B cell (primary cell): ENCODE measurements at regions not wholly inside any gene's neighbourhood (a gene's known extent, or its start where the extent isn't known, plus 50 kb on each side); places are given as distances from the start of the nearest gene placed in this dataset.

Experiments used
- ATAC-seq: fragments of 200-7000 bp; cut with Tn5 transposase; one replicate; pipeline ENCODE4 v1.10.0; 2021; ENCODE audit warnings: low read depth, mild to moderate bottlenecking, moderate number of reproducible peaks, moderate library complexity
- CTCF ChIA-PET: fragments of 350-600 bp; sonication (Branson Sonifier 250); formaldehyde crosslinking; loops from one replicate; lab custom pipeline; 2021; ENCODE audit warnings: antibody characterized with exemption, inconsistent platforms; lab: Charles Lee
- POLR2A ChIA-PET: fragments of 350-600 bp; sonication (Branson Sonifier 250); formaldehyde crosslinking; loops from one replicate; lab custom pipeline; 2021; ENCODE audit warnings: antibody characterized with exemption; lab: Charles Lee
- DNase-seq: peaks from one replicate; pipeline ENCODE4 v3.0.0; 2013
- H2AFZ ChIP-seq: 2 replicates; pipeline ENCODE4 v1.6.1; 2012; ENCODE audit warnings: mild to moderate bottlenecking, low read depth, low read length; ENCODE audit not compliant: insufficient read depth, poor library complexity, severe bottlenecking
- H3K27ac ChIP-seq, 2 donors: 1 replicate in 1 of 2; 2 replicates in 1 of 2; pipeline ENCODE4 v1.5.1; 2012 to 2013; ENCODE audit warnings: low read length in 2 of 2, mild to moderate bottlenecking in 2 of 2, moderate library complexity in 1 of 2
- H3K27me3 ChIP-seq, 4 experiments: fragments of 200-600 bp in 1 of 4; sonication (generic) in 1 of 4; replicated peaks in 1 of 4; 1 replicate in 2 of 4; 2 replicates in 2 of 4; pipeline versions ENCODE4 v1.6.1 to v1.7.0; 2013 to 2016; ENCODE audit warnings: low read length in 3 of 4, mild to moderate bottlenecking in 2 of 4, mixed read lengths in 1 of 4, moderate library complexity in 1 of 4; ENCODE audit not compliant: insufficient read depth in 4 of 4, control insufficient read depth in 3 of 4; ENCODE audit errors: control extremely low read depth in 1 of 4
- H3K36me3 ChIP-seq, 2 experiments: replicated peaks in 1 of 2; 1 replicate in 1 of 2; 2 replicates in 1 of 2; pipeline versions ENCODE4 v1.6.1 to v1.7.1; 2013; ENCODE audit warnings: low read length in 1 of 2; ENCODE audit not compliant: insufficient read depth in 2 of 2, control insufficient read depth in 1 of 2; ENCODE audit errors: control extremely low read depth in 1 of 2, extremely low read depth in 1 of 2
- H3K4me1 ChIP-seq, 2 donors: fragments of 200-600 bp in 1 of 2; sonication (generic) in 1 of 2; 1 replicate in 1 of 2; 2 replicates in 1 of 2; pipeline versions ENCODE4 v1.5.1 to v1.6.1; 2013 to 2017; ENCODE audit warnings: low read length in 2 of 2; ENCODE audit not compliant: control insufficient read depth in 2 of 2, insufficient read depth in 2 of 2
- H3K4me2 ChIP-seq: replicated peaks from 2 replicates; pipeline ENCODE3; 2012; ENCODE audit warnings: mild to moderate bottlenecking, low read depth, low read length; ENCODE audit not compliant: poor library complexity, severe bottlenecking
- H3K4me3 ChIP-seq, 5 experiments: fragments of 200-600 bp in 1 of 5; sonication (generic) in 1 of 5; 1 replicate in 3 of 5; 2 replicates in 2 of 5; pipeline versions ENCODE4 v1.5.1 to v1.7.0; 2011 to 2016; ENCODE audit warnings: low read length in 4 of 5, mild to moderate bottlenecking in 4 of 5, low read depth in 2 of 5, control low read depth in 1 of 5, moderate library complexity in 1 of 5; ENCODE audit not compliant: insufficient read depth in 1 of 5; ENCODE audit errors: control extremely low read depth in 1 of 5, extremely low read depth in 1 of 5
- H3K79me2 ChIP-seq: fragments of 200-600 bp; sonication (generic); one replicate; pipeline ENCODE4 v1.6.0; 2016; ENCODE audit warnings: low read length; ENCODE audit not compliant: control insufficient read depth, insufficient read depth
- H3K9ac ChIP-seq: fragments of 200-600 bp; sonication (generic); 2 replicates; pipeline ENCODE4 v1.6.1; 2017; ENCODE audit warnings: mild to moderate bottlenecking, low read length, moderate library complexity
- H3K9me3 ChIP-seq, 3 donors: one replicate each; pipeline versions ENCODE4 v1.6.1 to v1.7.1; 2013; ENCODE audit warnings: low read length in 2 of 3; ENCODE audit not compliant: control insufficient read depth in 2 of 3, insufficient read depth in 1 of 3; ENCODE audit errors: control extremely low read depth in 1 of 3
- H4K20me1 ChIP-seq: 2 replicates; pipeline ENCODE4 v1.6.0; 2012; ENCODE audit warnings: mild to moderate bottlenecking, low read length; ENCODE audit not compliant: insufficient read depth, control insufficient read depth, poor library complexity, severe bottlenecking
- H3K27ac Mint-ChIP-seq: one replicate; pipeline ENCODE4 v1.8.0; 2021; ENCODE audit warnings: mixed read lengths
- H3K27me3 Mint-ChIP-seq: one replicate; pipeline ENCODE4 v1.8.0; 2021; ENCODE audit warnings: mixed read lengths
- H3K4me1 Mint-ChIP-seq: one replicate; pipeline ENCODE4 v1.8.0; 2021; ENCODE audit warnings: mixed read lengths
- H3K4me3 Mint-ChIP-seq: one replicate; pipeline ENCODE4 v1.8.0; 2021; ENCODE audit warnings: mixed read lengths
- H3K9me3 Mint-ChIP-seq: one replicate; pipeline ENCODE4 v1.8.0; 2022; ENCODE audit warnings: mixed read lengths; ENCODE audit not compliant: insufficient read depth
- EZH2 ChIP-seq: IDR thresholded peaks from 2 replicates; pipeline ENCODE4 v1.6.1; 2012; ENCODE audit warnings: borderline replicate concordance, low read depth, mild to moderate bottlenecking, moderate library complexity, low read length; ENCODE audit not compliant: insufficient read depth, poor library complexity, severe bottlenecking
- WGBS: methylation state at CpG from one replicate; pipeline ENCODE4 v1.1.5; 2013; ENCODE audit warnings: missing lambda C conversion rate; ENCODE audit not compliant: insufficient coverage; 5-methylcytosine and 5-hydroxymethylcytosine counted together
- intact Hi-C: fragments of 100-400 bp; cut with micrococcal nuclease; formaldehyde crosslinking; loops from one replicate; pipeline ENCODE4 v1.10.0; 2022
- TF ChIP-seq, protein P1 (sequence below): fragments of 200-600 bp; IDR thresholded peaks from one replicate; pipeline ENCODE4 v1.8.0; 2022; ENCODE audit warnings: antibody characterized with exemption, mild to moderate bottlenecking

DNA sequence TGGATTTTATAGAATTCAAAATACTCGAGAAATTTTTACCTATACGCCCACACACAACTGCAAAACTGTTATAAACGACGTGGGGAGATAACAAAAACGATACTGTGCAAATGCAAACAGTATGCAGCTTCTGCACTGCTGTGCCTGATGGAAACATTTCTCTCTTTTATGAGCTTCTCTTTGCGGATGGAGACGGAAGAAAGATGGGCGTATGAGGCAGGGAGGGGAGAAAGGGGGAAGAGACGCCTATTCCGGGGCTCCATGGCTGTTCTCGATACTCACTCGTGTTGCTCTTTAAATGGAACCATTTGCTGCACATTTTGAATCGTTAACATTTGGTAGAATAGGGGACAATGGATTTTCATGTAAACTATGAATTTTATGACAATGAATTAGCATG, 69.1 kb upstream of the EXOC2 start:
- Histone ChIP-seq H3K9ac (no peak overlapping the region), H3K27me3 (no peaks in the 10 kb centered on the region), H3K9me3 (no peaks in the 10 kb centered on the region), H3K36me3 (no peaks in the 10 kb centered on the region), H3K27ac (no peak overlapping the region), H3K4me1 (no peaks in the 10 kb centered on the region), H3K79me2 (no peaks in the 10 kb centered on the region), H3K4me3 (no peak overlapping the region), H4K20me1 (no peaks in the 10 kb centered on the region), H2AFZ (no peak overlapping the region), H3K4me2 (no peak overlapping the region)
- no peaks in the 10 kb centered on the region for H3K9me3 Mint-ChIP-seq
- intact Hi-C loops = no loop called here
- DNase-seq (no peak), ATAC-seq (no peak)
- WGBS = 94% methylated on average over 12 of the region's 13 CpGs
- CTCF ChIA-PET = no interaction called here
- POLR2A ChIA-PET = no interaction called here
- H3K4me3 Mint-ChIP-seq = no peak overlapping the region
- H3K4me1 Mint-ChIP-seq = peaks cover 1% of the 10 kb centered on the region
- peaks cover 14% of the 10 kb centered on the region for H3K27me3 Mint-ChIP-seq
- TF ChIP-seq EZH2 = no peak
- TF ChIP-seq, protein P1, sequence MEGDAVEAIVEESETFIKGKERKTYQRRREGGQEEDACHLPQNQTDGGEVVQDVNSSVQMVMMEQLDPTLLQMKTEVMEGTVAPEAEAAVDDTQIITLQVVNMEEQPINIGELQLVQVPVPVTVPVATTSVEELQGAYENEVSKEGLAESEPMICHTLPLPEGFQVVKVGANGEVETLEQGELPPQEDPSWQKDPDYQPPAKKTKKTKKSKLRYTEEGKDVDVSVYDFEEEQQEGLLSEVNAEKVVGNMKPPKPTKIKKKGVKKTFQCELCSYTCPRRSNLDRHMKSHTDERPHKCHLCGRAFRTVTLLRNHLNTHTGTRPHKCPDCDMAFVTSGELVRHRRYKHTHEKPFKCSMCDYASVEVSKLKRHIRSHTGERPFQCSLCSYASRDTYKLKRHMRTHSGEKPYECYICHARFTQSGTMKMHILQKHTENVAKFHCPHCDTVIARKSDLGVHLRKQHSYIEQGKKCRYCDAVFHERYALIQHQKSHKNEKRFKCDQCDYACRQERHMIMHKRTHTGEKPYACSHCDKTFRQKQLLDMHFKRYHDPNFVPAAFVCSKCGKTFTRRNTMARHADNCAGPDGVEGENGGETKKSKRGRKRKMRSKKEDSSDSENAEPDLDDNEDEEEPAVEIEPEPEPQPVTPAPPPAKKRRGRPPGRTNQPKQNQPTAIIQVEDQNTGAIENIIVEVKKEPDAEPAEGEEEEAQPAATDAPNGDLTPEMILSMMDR = no peak
- no peak overlapping the region for H3K27ac Mint-ChIP-seq

DNA sequence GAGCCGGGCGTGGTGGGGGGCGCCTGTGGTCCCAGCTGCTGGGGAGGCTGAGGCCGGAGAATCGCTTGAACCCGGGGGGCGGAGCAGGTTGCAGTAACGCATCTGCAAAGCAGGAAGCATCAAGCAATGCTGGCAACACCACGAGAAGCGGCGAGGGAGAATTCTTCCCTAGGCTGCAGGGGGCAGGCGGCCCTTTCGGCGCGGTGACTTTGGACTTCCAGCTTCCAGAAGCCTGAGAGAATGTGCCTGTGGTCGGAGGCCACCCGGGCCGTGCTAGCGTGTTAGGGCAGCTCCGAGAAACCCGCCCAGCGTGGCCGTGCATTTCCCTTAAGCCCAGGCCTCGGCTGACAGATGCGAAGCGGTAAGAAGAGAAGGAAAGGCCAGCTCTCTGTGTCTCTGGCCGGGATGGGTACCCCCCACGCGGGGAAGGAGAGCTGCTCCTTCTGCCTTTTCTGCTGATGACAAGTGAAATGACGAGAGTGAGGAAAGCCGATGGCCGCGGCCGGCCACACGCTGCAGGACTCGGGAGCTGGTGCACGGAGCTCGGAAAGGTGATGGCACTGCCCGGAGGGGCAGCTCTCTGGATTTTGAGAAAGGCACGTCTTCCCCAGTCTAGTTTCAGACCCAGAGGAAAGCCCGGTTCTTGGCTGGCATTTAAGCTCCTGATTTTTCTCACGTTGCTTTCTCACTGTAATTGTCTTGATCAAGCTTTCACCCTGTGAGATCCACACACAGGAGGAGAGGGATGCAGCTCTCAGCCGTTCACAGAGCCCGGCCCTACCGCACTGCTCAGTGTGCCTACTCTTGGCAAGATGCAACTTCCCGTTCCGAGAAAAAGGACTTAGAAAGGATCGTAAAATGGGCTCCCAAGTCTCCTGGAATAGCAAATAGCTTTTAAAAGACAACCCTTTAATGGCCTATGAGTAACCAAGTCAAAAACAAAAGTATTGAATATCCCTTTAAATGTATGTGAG, 68.3 kb upstream of the EXOC2 start:
- 91% methylated on average over 45 of the region's 48 CpGs for WGBS
- Mint-ChIP-seq H3K4me1 (no peaks in the 10 kb centered on the region), H3K27me3 (peaks cover 11% of the 10 kb centered on the region), H3K9me3 (no peaks in the 10 kb centered on the region), H3K4me3 (no peak overlapping the region), H3K27ac (no peak overlapping the region)
- Histone ChIP-seq H3K4me2 (no peak overlapping the region), H4K20me1 (no peaks in the 10 kb centered on the region), H3K27me3 (no peaks in the 10 kb centered on the region), H3K27ac (no peak overlapping the region), H3K4me1 (no peaks in the 10 kb centered on the region), H3K79me2 (no peaks in the 10 kb centered on the region), H3K9ac (no peak overlapping the region), H3K9me3 (no peaks in the 10 kb centered on the region), H3K36me3 (no peaks in the 10 kb centered on the region), H3K4me3 (no peak overlapping the region), H2AFZ (no peak overlapping the region)
- TF ChIP-seq EZH2 = no peak
- TF ChIP-seq, protein P1 = no peak
- DNase-seq (no peak), ATAC-seq (no peak)
- intact Hi-C loops = no loop called here
- ChIA-PET CTCF (no interaction called here), POLR2A (no interaction called here)
